ENCODE measurements at regions not wholly inside any gene's neighbourhood (a gene's known extent, or its start where the extent isn't known, plus 50 kb on each side); places are given as distances from the start of the nearest gene placed in this dataset.

- Histone ChIP-seq H3K4me3 (no peak overlapping the region), H3K79me2 (ENCODE audit: control insufficient read depth, insufficient read depth, low read length) (no peaks in the 10 kb centered on the region), H3K36me3 (ENCODE audit: control insufficient read depth in 2 of 2, insufficient read depth in 2 of 2, low read length in 1 of 2) (no peaks in the 10 kb centered on the region), H3K4me2 (ENCODE audit: control insufficient read depth, insufficient read depth) (no peak overlapping the region), H3K27me3 (replicated peaks in 1 of 2; ENCODE audit: control insufficient read depth in 2 of 2, insufficient read depth in 2 of 2, low read length in 1 of 2) (no peaks in the 10 kb centered on the region; a peak in 1 of 4 replicates), H3K4me1 (ENCODE audit: control insufficient read depth, insufficient read depth, low read length) (no peaks in the 10 kb centered on the region), H3K27ac (ENCODE audit: control insufficient read depth, insufficient read depth) (no peak overlapping the region), H2AFZ (ENCODE audit: control insufficient read depth, low read depth, low read length) (no peak overlapping the region), H3K9ac (ENCODE audit: control insufficient read depth, insufficient read depth, low read length) (no peak overlapping the region), H3K9me3 (replicated peaks; ENCODE audit: control insufficient read depth, insufficient read depth, low read length) (no peaks in the 10 kb centered on the region), H4K20me1 (ENCODE audit: control insufficient read depth, insufficient read depth) (no peaks in the 10 kb centered on the region)
- ChIA-PET RAD21 (ENCODE audit: unreplicated experiment) (no interaction called here), POLR2A (no interaction called here), CTCF (interaction anchor here (1.2 to 1.4 kb wide), 2 partner anchors 10 to 11 kb away, joined by 3 read pairs; no protein-coding TSS in a partner anchor), SMC1A (ENCODE audit: uncharacterized antibody, unreplicated experiment) (no interaction called here)
- intact Hi-C loops (cut with micrococcal nuclease; ENCODE audit: unreplicated experiment) (loop anchor here (1.0 to 10.0 kb wide), 2 partner anchors 127 to 286 kb away; no protein-coding TSS in a partner anchor), in situ Hi-C loops (cut with MboI) (no loop called here)
- BruUV-seq (replicated peaks) = no TSS peak
- ATAC-seq = peak; percentile 93
- peak; percentile 54 for FAIRE-seq
- 3% methylated on average over 6 of the region's 6 CpGs for WGBS (ENCODE audit: insufficient coverage, insufficient replicate concordance, low lambda C conversion rate, missing lambda C conversion rate)
- TF ChIP-seq CTCF (IDR thresholded peaks at IDR 0.05 in 2 of 3, conservative IDR thresholded peaks at IDR 0.05 in 1 of 3; ENCODE audit: control insufficient read depth in 2 of 3, extremely low read depth in 1 of 3, insufficient read depth in 1 of 3, low read depth in 3 of 3, low read length in 3 of 3) (peak; percentile 83 to 94 (median 93)), EED (IDR thresholded peaks at IDR 0.05; ENCODE audit: low read depth) (no peak), SP1 (IDR thresholded peaks at IDR 0.05; ENCODE audit: low read depth, low read length) (no peak), POLR2AphosphoS5 (IDR thresholded peaks at IDR 0.05; ENCODE audit: low read length) (no peak), SMC3 (IDR thresholded peaks at IDR 0.05; ENCODE audit: borderline replicate concordance, low read length) (peak; percentile 65), RAD51 (IDR thresholded peaks at IDR 0.05) (no peak), YY1 (IDR thresholded peaks at IDR 0.05; ENCODE audit: low read depth, low read length) (peak; percentile 38; the same call in 1 of the 2 replicates), RAD21 (IDR thresholded peaks at IDR 0.05; ENCODE audit: insufficient read depth, low read depth, low read length) (peak; percentile 47)
- TF ChIP-seq, protein P1, sequence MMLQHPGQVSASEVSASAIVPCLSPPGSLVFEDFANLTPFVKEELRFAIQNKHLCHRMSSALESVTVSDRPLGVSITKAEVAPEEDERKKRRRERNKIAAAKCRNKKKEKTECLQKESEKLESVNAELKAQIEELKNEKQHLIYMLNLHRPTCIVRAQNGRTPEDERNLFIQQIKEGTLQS (IDR thresholded peaks at IDR 0.05; ENCODE audit: borderline replicate concordance, extremely low read depth, low read depth, low read length) = 0 out of 2 replicates have a peak, but pooled peaks have one; percentile 22
- TF ChIP-seq, protein P2, sequence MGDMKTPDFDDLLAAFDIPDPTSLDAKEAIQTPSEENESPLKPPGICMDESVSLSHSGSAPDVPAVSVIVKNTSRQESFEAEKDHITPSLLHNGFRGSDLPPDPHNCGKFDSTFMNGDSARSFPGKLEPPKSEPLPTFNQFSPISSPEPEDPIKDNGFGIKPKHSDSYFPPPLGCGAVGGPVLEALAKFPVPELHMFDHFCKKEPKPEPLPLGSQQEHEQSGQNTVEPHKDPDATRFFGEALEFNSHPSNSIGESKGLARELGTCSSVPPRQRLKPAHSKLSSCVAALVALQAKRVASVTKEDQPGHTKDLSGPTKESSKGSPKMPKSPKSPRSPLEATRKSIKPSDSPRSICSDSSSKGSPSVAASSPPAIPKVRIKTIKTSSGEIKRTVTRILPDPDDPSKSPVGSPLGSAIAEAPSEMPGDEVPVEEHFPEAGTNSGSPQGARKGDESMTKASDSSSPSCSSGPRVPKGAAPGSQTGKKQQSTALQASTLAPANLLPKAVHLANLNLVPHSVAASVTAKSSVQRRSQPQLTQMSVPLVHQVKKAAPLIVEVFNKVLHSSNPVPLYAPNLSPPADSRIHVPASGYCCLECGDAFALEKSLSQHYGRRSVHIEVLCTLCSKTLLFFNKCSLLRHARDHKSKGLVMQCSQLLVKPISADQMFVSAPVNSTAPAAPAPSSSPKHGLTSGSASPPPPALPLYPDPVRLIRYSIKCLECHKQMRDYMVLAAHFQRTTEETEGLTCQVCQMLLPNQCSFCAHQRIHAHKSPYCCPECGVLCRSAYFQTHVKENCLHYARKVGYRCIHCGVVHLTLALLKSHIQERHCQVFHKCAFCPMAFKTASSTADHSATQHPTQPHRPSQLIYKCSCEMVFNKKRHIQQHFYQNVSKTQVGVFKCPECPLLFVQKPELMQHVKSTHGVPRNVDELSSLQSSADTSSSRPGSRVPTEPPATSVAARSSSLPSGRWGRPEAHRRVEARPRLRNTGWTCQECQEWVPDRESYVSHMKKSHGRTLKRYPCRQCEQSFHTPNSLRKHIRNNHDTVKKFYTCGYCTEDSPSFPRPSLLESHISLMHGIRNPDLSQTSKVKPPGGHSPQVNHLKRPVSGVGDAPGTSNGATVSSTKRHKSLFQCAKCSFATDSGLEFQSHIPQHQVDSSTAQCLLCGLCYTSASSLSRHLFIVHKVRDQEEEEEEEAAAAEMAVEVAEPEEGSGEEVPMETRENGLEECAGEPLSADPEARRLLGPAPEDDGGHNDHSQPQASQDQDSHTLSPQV (IDR thresholded peaks at IDR 0.05) = 0 out of 2 replicates have a peak, but pooled peaks have one; percentile 19
- no peak for DNase-seq (ENCODE audit: low read depth, low spot score)
These were observed 234.9 kb upstream of the CYRIA start for GRCh38 chr2:16900405-16901025.
